ENCODE measurements at regions not wholly inside any gene's neighbourhood (a gene's known extent, or its start where the extent isn't known, plus 50 kb on each side); places are given as distances from the start of the nearest gene placed in this dataset.

GRCh38 chr9:84057662-84058061, 77.1 kb downstream of the RMI1 start:
- TF ChIP-seq CTCF (IDR thresholded peaks at IDR 0.05; ENCODE audit: insufficient read depth, low read depth, low read length) (no peak), EZH2 (IDR thresholded peaks at IDR 0.05; ENCODE audit: insufficient read depth, low read length) (no peak)

All from astrocyte (in vitro differentiated cells and primary cell).